Neural cell (in vitro differentiated cells): ENCODE measurements at regions not wholly inside any gene's neighbourhood (a gene's known extent, or its start where the extent isn't known, plus 50 kb on each side); places are given as distances from the start of the nearest gene placed in this dataset.

Source experiments
- EP300 ChIP-seq: fragments of 450-650 bp; conservative IDR thresholded peaks from 2 replicates; pipeline ENCODE4 v1.6.1; 2014; ENCODE audit warnings: antibody characterized with exemption, mild to moderate bottlenecking, moderate library complexity; ENCODE audit not compliant: poor library complexity, severe bottlenecking
- EZH2 ChIP-seq: fragments of 200-600, 300-800 bp; shearing (Covaris generic), sonication (generic); IDR thresholded peaks from 2 replicates; pipeline ENCODE4 v1.6.1; 2014; ENCODE audit warnings: antibody characterized with exemption, low read length, borderline replicate concordance, mild to moderate bottlenecking; ENCODE audit not compliant: insufficient read depth, poor library complexity, severe bottlenecking
- MXI1 ChIP-seq: fragments of 450-650 bp; conservative IDR thresholded peaks from 2 replicates; pipeline ENCODE4 v1.6.1; 2014; ENCODE audit warnings: antibody characterized with exemption, mild to moderate bottlenecking; ENCODE audit not compliant: poor library complexity, severe bottlenecking
- POLR2AphosphoS5 ChIP-seq: IDR thresholded peaks from 2 replicates; pipeline ENCODE4 v1.6.1; 2012
- RAD21 ChIP-seq: fragments of 450-650 bp; conservative IDR thresholded peaks from 2 replicates; pipeline ENCODE4 v1.6.1; 2014; ENCODE audit warnings: antibody characterized with exemption, mild to moderate bottlenecking, moderate library complexity
- SMC3 ChIP-seq: fragments of 450-650 bp; conservative IDR thresholded peaks from 2 replicates; pipeline ENCODE4 v1.6.1; 2014; ENCODE audit warnings: antibody characterized with exemption, mild to moderate bottlenecking, moderate library complexity; ENCODE audit not compliant: poor library complexity
- TAF1 ChIP-seq: IDR thresholded peaks from 2 replicates; pipeline ENCODE4 v1.6.1; 2012; ENCODE audit warnings: low read depth
- TF ChIP-seq, protein P1 (sequence below): fragments of 450-650 bp; IDR thresholded peaks from 2 replicates; pipeline ENCODE4 v1.5.1; 2014; ENCODE audit warnings: antibody characterized with exemption, mild to moderate bottlenecking, moderate library complexity; ENCODE audit not compliant: poor library complexity, severe bottlenecking
- TF ChIP-seq, protein P2 (sequence below): IDR thresholded peaks from 2 replicates; pipeline ENCODE4 v1.6.1; 2012; ENCODE audit warnings: borderline replicate concordance

DNA sequence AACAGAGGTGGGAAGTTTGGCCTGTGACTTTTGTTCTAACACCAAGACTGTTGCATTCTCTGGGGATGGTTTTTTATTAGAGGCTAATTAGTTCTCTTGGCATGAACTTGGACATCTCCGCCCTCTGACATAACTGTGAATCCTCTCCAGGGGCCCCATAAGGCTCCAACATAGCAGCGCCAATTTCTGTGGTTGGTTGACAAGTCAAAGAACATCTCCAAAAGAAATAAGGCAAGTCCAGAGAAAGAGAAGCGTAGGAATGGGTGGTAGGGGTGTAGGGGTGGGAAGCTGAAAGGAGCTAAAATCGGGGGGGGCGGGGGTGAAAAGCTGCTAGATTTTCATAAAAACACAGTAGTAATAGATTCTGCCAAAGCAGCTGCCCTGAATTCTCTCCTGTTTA is 81.0 kb upstream of the DAB2 start:
- no peak for TF ChIP-seq EZH2
- TF ChIP-seq, protein P1, sequence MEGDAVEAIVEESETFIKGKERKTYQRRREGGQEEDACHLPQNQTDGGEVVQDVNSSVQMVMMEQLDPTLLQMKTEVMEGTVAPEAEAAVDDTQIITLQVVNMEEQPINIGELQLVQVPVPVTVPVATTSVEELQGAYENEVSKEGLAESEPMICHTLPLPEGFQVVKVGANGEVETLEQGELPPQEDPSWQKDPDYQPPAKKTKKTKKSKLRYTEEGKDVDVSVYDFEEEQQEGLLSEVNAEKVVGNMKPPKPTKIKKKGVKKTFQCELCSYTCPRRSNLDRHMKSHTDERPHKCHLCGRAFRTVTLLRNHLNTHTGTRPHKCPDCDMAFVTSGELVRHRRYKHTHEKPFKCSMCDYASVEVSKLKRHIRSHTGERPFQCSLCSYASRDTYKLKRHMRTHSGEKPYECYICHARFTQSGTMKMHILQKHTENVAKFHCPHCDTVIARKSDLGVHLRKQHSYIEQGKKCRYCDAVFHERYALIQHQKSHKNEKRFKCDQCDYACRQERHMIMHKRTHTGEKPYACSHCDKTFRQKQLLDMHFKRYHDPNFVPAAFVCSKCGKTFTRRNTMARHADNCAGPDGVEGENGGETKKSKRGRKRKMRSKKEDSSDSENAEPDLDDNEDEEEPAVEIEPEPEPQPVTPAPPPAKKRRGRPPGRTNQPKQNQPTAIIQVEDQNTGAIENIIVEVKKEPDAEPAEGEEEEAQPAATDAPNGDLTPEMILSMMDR, result no peak
- no peak for TF ChIP-seq TAF1
- no peak for TF ChIP-seq EP300
- TF ChIP-seq POLR2AphosphoS5, result no peak
- TF ChIP-seq MXI1, result no peak
- TF ChIP-seq, protein P2, sequence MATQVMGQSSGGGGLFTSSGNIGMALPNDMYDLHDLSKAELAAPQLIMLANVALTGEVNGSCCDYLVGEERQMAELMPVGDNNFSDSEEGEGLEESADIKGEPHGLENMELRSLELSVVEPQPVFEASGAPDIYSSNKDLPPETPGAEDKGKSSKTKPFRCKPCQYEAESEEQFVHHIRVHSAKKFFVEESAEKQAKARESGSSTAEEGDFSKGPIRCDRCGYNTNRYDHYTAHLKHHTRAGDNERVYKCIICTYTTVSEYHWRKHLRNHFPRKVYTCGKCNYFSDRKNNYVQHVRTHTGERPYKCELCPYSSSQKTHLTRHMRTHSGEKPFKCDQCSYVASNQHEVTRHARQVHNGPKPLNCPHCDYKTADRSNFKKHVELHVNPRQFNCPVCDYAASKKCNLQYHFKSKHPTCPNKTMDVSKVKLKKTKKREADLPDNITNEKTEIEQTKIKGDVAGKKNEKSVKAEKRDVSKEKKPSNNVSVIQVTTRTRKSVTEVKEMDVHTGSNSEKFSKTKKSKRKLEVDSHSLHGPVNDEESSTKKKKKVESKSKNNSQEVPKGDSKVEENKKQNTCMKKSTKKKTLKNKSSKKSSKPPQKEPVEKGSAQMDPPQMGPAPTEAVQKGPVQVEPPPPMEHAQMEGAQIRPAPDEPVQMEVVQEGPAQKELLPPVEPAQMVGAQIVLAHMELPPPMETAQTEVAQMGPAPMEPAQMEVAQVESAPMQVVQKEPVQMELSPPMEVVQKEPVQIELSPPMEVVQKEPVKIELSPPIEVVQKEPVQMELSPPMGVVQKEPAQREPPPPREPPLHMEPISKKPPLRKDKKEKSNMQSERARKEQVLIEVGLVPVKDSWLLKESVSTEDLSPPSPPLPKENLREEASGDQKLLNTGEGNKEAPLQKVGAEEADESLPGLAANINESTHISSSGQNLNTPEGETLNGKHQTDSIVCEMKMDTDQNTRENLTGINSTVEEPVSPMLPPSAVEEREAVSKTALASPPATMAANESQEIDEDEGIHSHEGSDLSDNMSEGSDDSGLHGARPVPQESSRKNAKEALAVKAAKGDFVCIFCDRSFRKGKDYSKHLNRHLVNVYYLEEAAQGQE, result no peak
- TF ChIP-seq SMC3, result no peak
- TF ChIP-seq RAD21, result no peak
